Panc1 (cell line): ENCODE measurements at regions not wholly inside any gene's neighbourhood (a gene's known extent, or its start where the extent isn't known, plus 50 kb on each side); places are given as distances from the start of the nearest gene placed in this dataset.

Experiments used
- SIN3A ChIP-seq: IDR thresholded peaks from 2 replicates; pipeline ENCODE4 v1.6.1; 2012; ENCODE audit warnings: low read depth, mild to moderate bottlenecking, low read length, moderate library complexity, borderline replicate concordance; ENCODE audit not compliant: insufficient read depth
- TF ChIP-seq, protein P1 (sequence below): fragments of 450-650 bp; IDR thresholded peaks from 2 replicates; pipeline ENCODE4 v1.5.1; 2017; ENCODE audit warnings: mild to moderate bottlenecking
- TF ChIP-seq, protein P2 (sequence below), 2 experiments: IDR thresholded peaks; 2 replicates each; pipeline ENCODE4 v1.6.1; 2011 to 2012; ENCODE audit warnings: low read depth in 2 of 2, control low read depth in 1 of 2, low read length in 1 of 2, mild to moderate bottlenecking in 1 of 2, moderate library complexity in 1 of 2; ENCODE audit not compliant: insufficient read depth in 1 of 2

DNA sequence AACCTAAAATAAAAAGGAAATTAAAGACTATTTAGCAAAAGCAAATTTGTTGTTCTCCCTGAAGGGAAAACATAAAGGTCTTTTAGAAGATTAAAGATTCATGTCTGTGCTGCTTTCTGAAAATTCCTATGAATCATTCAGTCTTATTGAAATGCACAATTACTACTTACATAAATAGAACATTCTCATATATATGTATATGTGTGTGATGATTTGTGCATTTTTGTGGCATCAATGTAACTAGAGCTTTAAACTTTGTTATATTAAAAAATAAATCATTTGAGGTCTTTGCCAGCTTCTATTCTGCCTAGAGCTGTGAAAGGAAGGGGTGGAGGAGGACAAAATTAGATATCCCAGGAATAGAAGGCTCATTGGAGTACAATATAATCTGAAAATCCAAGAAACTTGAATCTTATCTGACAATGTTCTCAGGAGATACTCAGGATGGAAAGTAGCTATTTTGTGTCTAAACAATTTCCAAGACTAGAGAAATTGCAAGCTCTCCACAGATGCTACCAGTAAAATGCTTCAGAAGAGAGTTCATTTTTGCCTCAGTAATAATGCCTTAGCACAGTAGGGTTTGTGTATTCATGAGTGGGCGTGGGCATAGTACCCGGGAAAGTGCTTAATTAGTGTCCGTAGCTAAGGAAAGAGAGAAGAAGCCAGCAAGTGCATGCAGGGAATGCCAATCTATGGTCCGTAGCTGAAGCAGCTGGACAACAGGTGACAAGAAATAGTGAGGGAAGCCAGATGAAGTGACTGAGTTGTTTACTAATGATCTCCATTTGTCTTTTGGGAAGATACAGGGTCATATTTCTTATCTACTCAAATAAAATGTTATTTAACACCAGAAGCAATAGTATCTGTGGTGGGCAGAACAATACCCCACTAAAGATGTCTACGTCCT is 395.5 kb upstream of the NBEA start:
- TF ChIP-seq, protein P1, sequence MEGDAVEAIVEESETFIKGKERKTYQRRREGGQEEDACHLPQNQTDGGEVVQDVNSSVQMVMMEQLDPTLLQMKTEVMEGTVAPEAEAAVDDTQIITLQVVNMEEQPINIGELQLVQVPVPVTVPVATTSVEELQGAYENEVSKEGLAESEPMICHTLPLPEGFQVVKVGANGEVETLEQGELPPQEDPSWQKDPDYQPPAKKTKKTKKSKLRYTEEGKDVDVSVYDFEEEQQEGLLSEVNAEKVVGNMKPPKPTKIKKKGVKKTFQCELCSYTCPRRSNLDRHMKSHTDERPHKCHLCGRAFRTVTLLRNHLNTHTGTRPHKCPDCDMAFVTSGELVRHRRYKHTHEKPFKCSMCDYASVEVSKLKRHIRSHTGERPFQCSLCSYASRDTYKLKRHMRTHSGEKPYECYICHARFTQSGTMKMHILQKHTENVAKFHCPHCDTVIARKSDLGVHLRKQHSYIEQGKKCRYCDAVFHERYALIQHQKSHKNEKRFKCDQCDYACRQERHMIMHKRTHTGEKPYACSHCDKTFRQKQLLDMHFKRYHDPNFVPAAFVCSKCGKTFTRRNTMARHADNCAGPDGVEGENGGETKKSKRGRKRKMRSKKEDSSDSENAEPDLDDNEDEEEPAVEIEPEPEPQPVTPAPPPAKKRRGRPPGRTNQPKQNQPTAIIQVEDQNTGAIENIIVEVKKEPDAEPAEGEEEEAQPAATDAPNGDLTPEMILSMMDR, result no peak
- TF ChIP-seq SIN3A, result no peak
- TF ChIP-seq, protein P2, sequence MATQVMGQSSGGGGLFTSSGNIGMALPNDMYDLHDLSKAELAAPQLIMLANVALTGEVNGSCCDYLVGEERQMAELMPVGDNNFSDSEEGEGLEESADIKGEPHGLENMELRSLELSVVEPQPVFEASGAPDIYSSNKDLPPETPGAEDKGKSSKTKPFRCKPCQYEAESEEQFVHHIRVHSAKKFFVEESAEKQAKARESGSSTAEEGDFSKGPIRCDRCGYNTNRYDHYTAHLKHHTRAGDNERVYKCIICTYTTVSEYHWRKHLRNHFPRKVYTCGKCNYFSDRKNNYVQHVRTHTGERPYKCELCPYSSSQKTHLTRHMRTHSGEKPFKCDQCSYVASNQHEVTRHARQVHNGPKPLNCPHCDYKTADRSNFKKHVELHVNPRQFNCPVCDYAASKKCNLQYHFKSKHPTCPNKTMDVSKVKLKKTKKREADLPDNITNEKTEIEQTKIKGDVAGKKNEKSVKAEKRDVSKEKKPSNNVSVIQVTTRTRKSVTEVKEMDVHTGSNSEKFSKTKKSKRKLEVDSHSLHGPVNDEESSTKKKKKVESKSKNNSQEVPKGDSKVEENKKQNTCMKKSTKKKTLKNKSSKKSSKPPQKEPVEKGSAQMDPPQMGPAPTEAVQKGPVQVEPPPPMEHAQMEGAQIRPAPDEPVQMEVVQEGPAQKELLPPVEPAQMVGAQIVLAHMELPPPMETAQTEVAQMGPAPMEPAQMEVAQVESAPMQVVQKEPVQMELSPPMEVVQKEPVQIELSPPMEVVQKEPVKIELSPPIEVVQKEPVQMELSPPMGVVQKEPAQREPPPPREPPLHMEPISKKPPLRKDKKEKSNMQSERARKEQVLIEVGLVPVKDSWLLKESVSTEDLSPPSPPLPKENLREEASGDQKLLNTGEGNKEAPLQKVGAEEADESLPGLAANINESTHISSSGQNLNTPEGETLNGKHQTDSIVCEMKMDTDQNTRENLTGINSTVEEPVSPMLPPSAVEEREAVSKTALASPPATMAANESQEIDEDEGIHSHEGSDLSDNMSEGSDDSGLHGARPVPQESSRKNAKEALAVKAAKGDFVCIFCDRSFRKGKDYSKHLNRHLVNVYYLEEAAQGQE (IDR thresholded peaks at IDR 0.05; ENCODE audit: insufficient read depth in 1 of 2, low read depth in 2 of 2, low read length in 1 of 2), result no peak
